Tibial artery (tissue), 4 donors: ENCODE measurements at regions not wholly inside any gene's neighbourhood (a gene's known extent, or its start where the extent isn't known, plus 50 kb on each side); places are given as distances from the start of the nearest gene placed in this dataset.
A peak's percentile ranks its signal among the peaks of the same experiment; 100 is the strongest.
"Not testable (repeated sequence)": the region's sequence is repeated elsewhere in the genome, so short reads cannot be mapped to it uniquely, and the experiment has no call there.

Experiments
- DNase-seq, 2 donors: peaks; one replicate each; pipeline ENCODE4 v3.0.0-alpha.2; 2019
- H3K27ac ChIP-seq, 2 donors: fragments of 200-600 bp; sonication (generic) in 1 of 2; 1 replicate in 1 of 2; 2 replicates in 1 of 2; pipeline ENCODE4 v1.5.1; 2018 to 2019; ENCODE audit warnings: mild to moderate bottlenecking in 1 of 2
- H3K27me3 ChIP-seq, 2 donors: fragments of 200-600 bp; sonication (generic) in 1 of 2; one replicate each; pipeline versions ENCODE4 v1.5.1 to v1.6.0; 2016 to 2019
- H3K36me3 ChIP-seq, 3 donors: fragments of 200-600 bp; sonication (generic) in 2 of 3; one replicate each; pipeline ENCODE4 v1.5.1; 2016 to 2019; ENCODE audit warnings: mild to moderate bottlenecking in 2 of 3
- H3K4me1 ChIP-seq, 4 donors: fragments of 200-600 bp; sonication (generic) in 2 of 4; 1 replicate in 3 of 4; 2 replicates in 1 of 4; pipeline ENCODE4 v1.5.1; 2016 to 2019
- H3K4me3 ChIP-seq, 2 donors: fragments of 200-600 bp; sonication (generic) in 1 of 2; 1 replicate in 1 of 2; 2 replicates in 1 of 2; pipeline ENCODE4 v1.5.1; 2018 to 2019; ENCODE audit warnings: mild to moderate bottlenecking in 2 of 2
- H3K9me3 ChIP-seq, 3 donors: fragments of 200-600 bp; sonication (generic) in 1 of 3; one replicate each; pipeline ENCODE4 v1.5.1; 2016 to 2019
- CTCF ChIP-seq, 2 experiments: fragments of 200-600 bp in 1 of 2; fragments of 450-650 bp in 1 of 2; IDR thresholded peaks; one replicate each; pipeline ENCODE4 v1.5.1; 2017 to 2019; ENCODE audit warnings: antibody characterized with exemption in 2 of 2, mild to moderate bottlenecking in 1 of 2, moderate library complexity in 1 of 2
- intact Hi-C: fragments of 100-400 bp; cut with DNase I; formaldehyde crosslinking; loops from one replicate; pipeline ENCODE4 v1.15.0; 2023; ENCODE audit warnings: low total_unique reads

- no peaks in the 10 kb centered on the region for H3K9me3 ChIP-seq
- no peak for DNase-seq
- intact Hi-C loops = no loop called here
- peak overlapping the region; percentile 68 to 73 for H3K27ac ChIP-seq
- H3K4me1 ChIP-seq = peaks cover 0 to 75% (median 22%) of the 10 kb centered on the region in 4 donors
- TF ChIP-seq CTCF (IDR thresholded peaks at IDR 0.05) = no peak
- no peak overlapping the region for H3K4me3 ChIP-seq
- no peaks in the 10 kb centered on the region for H3K36me3 ChIP-seq
- H3K27me3 ChIP-seq = no peaks in the 10 kb centered on the region
Observed at GRCh38 chr2:138243372-138243771, 258.2 kb upstream of the SPOPL start.

GRCh38 chr2:138244501-138244925 is 257.1 kb upstream of the SPOPL start:
- H3K27me3 ChIP-seq = no peaks in the 10 kb centered on the region
- H3K4me3 ChIP-seq = no peak overlapping the region
- H3K4me1 ChIP-seq = peaks cover 0 to 63% (median 23%) of the 10 kb centered on the region in 4 donors
- H3K27ac ChIP-seq = peak overlapping the region; percentile 68 to 73
- no peaks in the 10 kb centered on the region for H3K36me3 ChIP-seq
- TF ChIP-seq CTCF (IDR thresholded peaks at IDR 0.05) = no peak
- no peaks in the 10 kb centered on the region for H3K9me3 ChIP-seq
- DNase-seq = peak; percentile 40 to 75
- intact Hi-C loops = no loop called here

- Histone ChIP-seq H3K9me3 (no peaks in the 10 kb centered on the region), H3K36me3 (no peaks in the 10 kb centered on the region), H3K4me3 (no peak overlapping the region), H3K4me1 (peaks cover 0 to 55% (median 23%) of the 10 kb centered on the region in 4 donors), H3K27me3 (no peaks in the 10 kb centered on the region), H3K27ac (peak overlapping the region; percentile 68 to 73)
- intact Hi-C loops = no loop called here
- no peak for DNase-seq
- TF ChIP-seq CTCF (IDR thresholded peaks at IDR 0.05) = no peak
Observed at GRCh38 chr2:138245310-138245709, 256.3 kb upstream of the SPOPL start.

GRCh38 chr2:138247302-138247701 is 254.3 kb upstream of the SPOPL start:
- Histone ChIP-seq H3K4me1 (peaks cover 0 to 35% (median 18%) of the 10 kb centered on the region in 4 donors), H3K9me3 (no peaks in the 10 kb centered on the region), H3K27ac (no peak overlapping the region), H3K36me3 (no peaks in the 10 kb centered on the region), H3K4me3 (no peak overlapping the region), H3K27me3 (no peaks in the 10 kb centered on the region)
- no peak for DNase-seq
- no peak for TF ChIP-seq CTCF (IDR thresholded peaks at IDR 0.05)
- intact Hi-C loops = no loop called here

- peaks cover 0 to 19% (median 10%) of the 10 kb centered on the region in 4 donors for H3K4me1 ChIP-seq
- H3K9me3 ChIP-seq = peaks cover 0 to 7% (median 0%) of the 10 kb centered on the region in 3 donors
- no peaks in the 10 kb centered on the region for H3K36me3 ChIP-seq
- no peaks in the 10 kb centered on the region for H3K27me3 ChIP-seq
- H3K4me3 ChIP-seq = no peak overlapping the region
- no peak overlapping the region for H3K27ac ChIP-seq
- intact Hi-C loops = no loop called here
- DNase-seq = no peak
- TF ChIP-seq CTCF (IDR thresholded peaks at IDR 0.05) = no peak
Observed at GRCh38 chr2:138249207-138249606, 252.4 kb upstream of the SPOPL start.

GRCh38 chr2:138250843-138251320 is 250.7 kb upstream of the SPOPL start:
- H3K9me3 ChIP-seq, H3K27me3 ChIP-seq, H3K4me1 ChIP-seq, H3K4me3 ChIP-seq, intact Hi-C loops, H3K27ac ChIP-seq, DNase-seq, H3K36me3 ChIP-seq: not testable (repeated sequence)
